SK-N-MC (cell line): ENCODE measurements at regions not wholly inside any gene's neighbourhood (a gene's known extent, or its start where the extent isn't known, plus 50 kb on each side); places are given as distances from the start of the nearest gene placed in this dataset.

Experiments used
- EZH2 ChIP-seq: fragments of 200-600 bp; sonication (generic); IDR thresholded peaks from one replicate; pipeline ENCODE4 v1.6.1; 2017; ENCODE audit warnings: antibody characterized with exemption
- POLR2AphosphoS5 ChIP-seq: IDR thresholded peaks from 2 replicates; pipeline ENCODE4 v1.6.1; 2012; ENCODE audit warnings: mild to moderate bottlenecking, low read depth, low read length, borderline replicate concordance

- TF ChIP-seq POLR2AphosphoS5 (no peak), EZH2 (no peak)
Measured at GRCh38 chr2:145561152-145561551, 1041.2 kb upstream of the ZEB2 start.
